GM12865 (cell line): ENCODE measurements at regions not wholly inside any gene's neighbourhood (a gene's known extent, or its start where the extent isn't known, plus 50 kb on each side); places are given as distances from the start of the nearest gene placed in this dataset.

ENCODE experiments used
- DNase-seq: peaks from one replicate; pipeline ENCODE4 v3.0.0; 2010; ENCODE audit warnings: low read depth
- H3K4me3 ChIP-seq: 2 replicates; pipeline ENCODE4 v1.5.1; 2011; ENCODE audit warnings: mild to moderate bottlenecking, low read depth, low read length, control low read depth
- CTCF ChIP-seq: IDR thresholded peaks from 2 replicates; pipeline ENCODE4 v1.5.1; 2011; ENCODE audit warnings: low read length, control low read depth, low read depth, inconsistent platforms; ENCODE audit not compliant: insufficient read depth; ENCODE audit errors: missing control alignments

DNA sequence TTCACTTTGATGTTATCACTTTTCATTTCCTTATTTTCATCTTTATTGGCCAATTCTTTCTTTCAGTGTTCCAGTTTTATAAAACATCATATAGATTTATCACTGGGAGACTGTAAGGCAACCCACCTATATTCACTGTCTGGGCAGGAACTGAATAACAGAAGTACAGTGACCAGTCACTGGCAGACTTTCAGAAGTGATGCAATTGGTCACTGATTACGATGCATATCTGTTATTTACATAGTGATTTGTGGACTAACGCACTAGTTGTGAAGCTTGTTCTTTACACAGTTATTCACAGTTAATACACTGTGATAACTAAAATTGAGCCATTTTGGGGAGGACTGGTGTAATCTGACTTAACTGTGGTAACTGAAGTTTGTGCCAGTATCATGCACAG, 190.2 kb upstream of the DPH6 start:
- TF ChIP-seq CTCF, result no peak

GRCh38 chr15:35737441-35737840, 191.5 kb upstream of the DPH6 start:
- DNase-seq, result no peak
- no peak for TF ChIP-seq CTCF
- no peak overlapping the region for H3K4me3 ChIP-seq

More for the DNA sequence above, 190.2 kb upstream of the DPH6 start:
- DNase-seq, result no peak
- H3K4me3 ChIP-seq, result no peak overlapping the region

DNA sequence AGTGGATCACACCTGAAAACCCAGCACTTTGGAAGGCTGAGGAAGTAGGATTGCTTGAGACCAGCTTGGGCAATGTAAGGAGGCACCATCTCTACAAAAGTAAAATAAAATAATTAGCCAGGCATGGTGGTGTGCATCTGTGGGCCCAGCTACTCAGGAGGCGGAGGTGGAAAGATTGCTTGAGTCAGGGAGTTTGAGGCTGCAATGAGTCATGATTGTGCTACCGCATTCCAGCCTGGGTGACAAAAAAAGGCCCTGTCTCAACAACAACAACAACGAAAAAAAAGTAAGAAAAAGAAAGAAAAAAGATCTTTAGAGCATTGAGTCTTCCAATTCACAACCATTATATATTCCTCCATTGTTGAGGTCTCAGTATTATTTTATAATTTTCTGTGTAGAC, 192.4 kb upstream of the DPH6 start:
- no peak for TF ChIP-seq CTCF

DNA sequence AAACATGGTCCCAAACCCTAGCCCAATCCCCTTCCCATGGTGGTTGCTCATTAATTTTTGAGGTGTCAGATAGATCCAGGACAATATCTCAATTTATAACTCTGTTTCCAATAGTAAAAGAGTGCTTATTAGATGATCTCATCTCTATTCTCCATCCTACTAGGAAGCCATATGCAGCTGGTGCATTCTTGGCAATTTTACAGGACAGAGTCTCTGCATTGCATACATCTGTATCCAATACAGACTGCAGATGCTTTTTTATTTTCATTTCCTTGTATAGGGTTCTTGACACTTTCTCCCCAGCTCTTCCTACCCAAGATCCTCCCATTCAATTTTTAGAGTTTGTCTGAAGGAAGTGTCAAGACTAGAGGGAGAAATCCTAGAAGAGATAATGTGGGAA, 194.8 kb upstream of the DPH6 start:
- no peak for TF ChIP-seq CTCF
- H3K4me3 ChIP-seq, result no peak overlapping the region
- DNase-seq, result no peak

More for the DNA sequence above, 192.4 kb upstream of the DPH6 start:
- H3K4me3 ChIP-seq, result no peak overlapping the region
- DNase-seq, result no peak

GRCh38 chr15:35741395-35741794, 195.4 kb upstream of the DPH6 start:
- TF ChIP-seq CTCF, result no peak
- DNase-seq, result no peak
- H3K4me3 ChIP-seq, result no peak overlapping the region

DNA sequence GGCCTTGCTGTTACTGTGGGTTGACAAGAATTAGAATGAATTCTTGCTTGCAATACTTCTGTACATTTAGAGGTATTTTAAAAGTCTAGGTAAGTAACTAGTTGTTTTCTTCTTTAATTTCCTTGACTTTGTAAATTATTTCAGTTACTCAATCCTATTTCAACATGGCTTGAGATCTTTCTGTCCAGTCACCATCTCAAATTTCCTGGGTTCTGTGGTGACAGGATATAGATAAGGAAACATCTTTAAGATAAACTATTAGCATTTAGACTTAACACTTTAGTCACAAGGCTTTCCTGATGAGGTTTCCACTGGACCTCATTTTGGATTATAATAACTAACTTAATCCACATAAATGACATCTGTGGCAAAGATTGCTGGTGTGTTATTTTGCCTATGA, 195.9 kb upstream of the DPH6 start:
- DNase-seq, result no peak
- no peak for TF ChIP-seq CTCF
- no peak overlapping the region for H3K4me3 ChIP-seq

- H3K4me3 ChIP-seq, result no peak overlapping the region
- DNase-seq, result no peak
- TF ChIP-seq CTCF, result no peak
These were observed 197.4 kb upstream of the DPH6 start for GRCh38 chr15:35743321-35743720.
